H54 (cell line): ENCODE measurements at regions not wholly inside any gene's neighbourhood (a gene's known extent, or its start where the extent isn't known, plus 50 kb on each side); places are given as distances from the start of the nearest gene placed in this dataset.

Source experiments
- DNase-seq: peaks from one replicate; pipeline ENCODE4 v3.0.0; 2011; ENCODE audit warnings: low spot score, mixed read lengths; ENCODE audit not compliant: insufficient read length
- FAIRE-seq: peaks from 3 replicates; lab custom pipeline; 2011; peaks lifted over from hg19 to GRCh38; lab: Jason Lieb, UNC
- POLR2A ChIP-seq: IDR thresholded peaks from 2 replicates; pipeline ENCODE4 v1.6.1; 2011; ENCODE audit warnings: low read depth, mild to moderate bottlenecking, low read length

DNA sequence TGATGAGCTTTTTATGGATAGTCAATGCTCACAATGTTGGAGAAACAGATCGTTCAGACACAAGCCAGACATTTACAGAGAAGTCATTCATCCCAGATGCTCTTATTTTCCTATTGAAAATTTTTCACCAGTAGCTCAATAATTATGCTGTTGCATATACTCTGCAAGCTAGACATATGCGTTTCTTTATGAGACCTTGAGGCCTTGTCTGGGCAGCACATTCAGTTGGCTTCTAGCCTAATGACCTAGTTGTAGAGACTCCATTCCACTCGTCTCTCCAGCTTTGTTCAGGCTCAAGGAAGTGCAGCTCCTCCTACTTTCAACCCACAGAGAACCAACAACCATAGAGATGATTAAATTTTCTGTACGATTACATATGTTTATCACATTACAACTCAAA, 237.7 kb downstream of the MZT1 start:
- TF ChIP-seq POLR2A, result no peak
- FAIRE-seq (no peak), DNase-seq (no peak)

DNA sequence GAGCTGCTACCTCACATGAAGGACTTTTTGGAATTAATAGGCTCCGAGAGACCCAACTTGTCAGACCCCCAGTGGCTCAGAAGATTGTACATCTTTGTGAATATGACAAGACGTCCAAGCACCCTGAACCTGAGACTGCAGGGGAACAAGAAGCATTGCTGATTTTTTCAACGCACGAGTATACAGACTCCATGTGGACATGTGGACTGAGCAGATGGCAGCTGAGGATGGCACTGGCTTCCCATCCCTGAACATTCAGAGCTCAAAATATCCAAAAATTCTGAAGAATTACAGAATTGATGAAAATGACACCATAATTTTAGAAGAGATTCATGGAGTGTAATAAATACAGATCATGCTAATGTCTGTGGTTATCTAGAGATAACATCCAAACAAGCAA, 254.1 kb downstream of the MZT1 start:
- TF ChIP-seq POLR2A, result no peak
- DNase-seq (no peak), FAIRE-seq (no peak)

DNA sequence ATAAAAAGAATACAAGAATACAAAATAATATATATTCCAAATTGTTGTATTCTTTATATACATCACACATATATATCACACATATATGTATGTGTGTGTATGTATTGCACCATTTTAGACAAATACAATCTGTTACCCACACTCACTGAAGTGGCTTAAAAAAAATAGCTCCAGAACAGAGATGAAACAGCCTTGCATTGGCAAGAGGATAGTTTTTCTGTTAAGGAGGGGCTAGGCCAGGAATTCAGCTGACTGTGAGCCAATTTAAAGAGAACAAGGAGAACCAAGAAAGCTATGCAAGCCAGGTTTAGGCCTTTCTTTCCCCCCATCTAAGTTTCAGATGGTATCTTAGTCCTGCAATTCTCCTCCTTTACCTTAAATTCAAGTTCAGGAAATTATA, 257.5 kb downstream of the MZT1 start:
- DNase-seq (no peak), FAIRE-seq (no peak)
- TF ChIP-seq POLR2A, result no peak

GRCh38 chr13:72463561-72463960, 263.9 kb downstream of the MZT1 start:
- no peak for DNase-seq
- no peak for TF ChIP-seq POLR2A
- FAIRE-seq, result no peak

- FAIRE-seq (no peak), DNase-seq (no peak)
- no peak for TF ChIP-seq POLR2A
Observed at GRCh38 chr13:72462726-72463125, 264.7 kb downstream of the MZT1 start.

DNA sequence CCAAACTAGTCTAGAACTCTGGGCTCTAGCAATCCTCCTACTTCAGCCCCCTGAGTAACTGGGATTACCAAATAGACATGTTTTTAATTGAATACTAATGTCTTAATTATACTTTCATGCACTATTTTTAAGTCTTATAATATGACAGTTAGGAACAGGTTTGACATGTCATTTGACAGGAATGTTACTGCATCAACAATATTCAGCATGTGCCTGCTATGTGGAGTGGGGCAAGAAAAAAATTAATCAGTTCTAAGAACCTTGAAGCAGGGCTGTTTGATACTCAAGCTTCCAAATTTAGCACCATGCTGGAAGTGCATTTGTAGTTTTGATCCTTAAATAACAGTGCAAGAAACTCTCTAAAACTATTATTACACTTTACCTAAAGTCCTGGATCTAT, 265.3 kb downstream of the MZT1 start:
- TF ChIP-seq POLR2A, result no peak
- DNase-seq, result no peak

GRCh38 chr13:72458701-72459100, 268.7 kb downstream of the MZT1 start:
- no peak for TF ChIP-seq POLR2A
- FAIRE-seq (peak; percentile 50), DNase-seq (no peak)

More for the DNA sequence above, 265.3 kb downstream of the MZT1 start:
- FAIRE-seq, result no peak

DNA sequence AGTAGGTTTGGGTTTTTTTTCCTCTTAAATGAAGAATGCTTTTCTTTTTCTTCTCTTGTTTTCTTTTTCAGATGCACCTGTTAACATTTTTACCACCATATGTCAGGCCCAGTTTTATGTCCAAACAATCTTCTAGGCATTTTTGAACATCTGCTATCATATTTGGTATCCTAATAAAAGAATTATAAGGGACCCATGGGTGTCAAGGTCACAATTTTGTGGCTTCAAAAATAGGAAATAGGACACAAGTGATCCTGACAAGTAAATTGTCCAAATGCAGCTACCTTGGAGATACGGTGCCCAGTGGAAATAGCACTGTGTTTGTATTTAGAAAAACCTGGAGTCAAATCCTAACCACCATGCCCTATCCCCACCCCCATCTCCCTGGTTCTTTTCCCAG, 270.3 kb downstream of the MZT1 start:
- no peak for DNase-seq
- TF ChIP-seq POLR2A, result no peak
- no peak for FAIRE-seq

DNA sequence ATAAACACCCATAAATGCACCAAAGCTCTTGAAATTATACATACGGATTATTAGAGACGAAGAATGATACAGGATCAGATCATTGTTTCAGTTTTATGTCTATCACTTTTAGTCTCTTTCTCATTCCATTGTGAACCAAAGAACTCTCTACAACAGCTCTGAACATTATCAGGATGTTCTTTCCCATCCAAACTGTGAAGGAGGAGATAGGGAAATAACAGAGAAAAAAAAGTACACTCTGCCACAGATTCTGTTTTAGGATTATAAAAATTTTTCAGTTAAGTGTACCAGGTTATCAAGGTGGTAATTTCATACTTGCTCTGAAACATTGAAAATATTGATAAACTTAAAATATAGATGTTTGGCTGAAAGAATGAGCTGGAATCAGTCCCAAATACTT, 270.9 kb downstream of the MZT1 start:
- TF ChIP-seq POLR2A, result no peak
- DNase-seq (no peak), FAIRE-seq (no peak)

DNA sequence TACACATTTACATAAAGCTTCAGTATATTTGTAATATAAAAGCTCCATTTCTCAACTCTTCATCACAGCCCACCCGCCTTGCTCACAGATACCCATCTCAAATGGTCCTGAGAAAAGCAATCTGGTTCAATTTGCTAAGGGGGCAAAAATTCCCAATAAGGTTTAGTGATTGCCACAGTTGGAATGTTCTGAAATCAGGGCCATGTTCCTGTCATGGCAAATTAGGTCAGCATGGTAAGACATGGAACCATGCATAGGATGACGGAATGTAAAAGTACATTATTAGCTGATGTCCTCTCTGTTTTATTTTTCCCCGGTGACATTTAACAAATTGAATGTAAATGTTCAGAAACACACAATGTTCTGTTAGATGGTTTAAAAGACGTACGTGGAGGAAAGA, 274.3 kb downstream of the MZT1 start:
- DNase-seq (no peak), FAIRE-seq (no peak)
- no peak for TF ChIP-seq POLR2A

DNA sequence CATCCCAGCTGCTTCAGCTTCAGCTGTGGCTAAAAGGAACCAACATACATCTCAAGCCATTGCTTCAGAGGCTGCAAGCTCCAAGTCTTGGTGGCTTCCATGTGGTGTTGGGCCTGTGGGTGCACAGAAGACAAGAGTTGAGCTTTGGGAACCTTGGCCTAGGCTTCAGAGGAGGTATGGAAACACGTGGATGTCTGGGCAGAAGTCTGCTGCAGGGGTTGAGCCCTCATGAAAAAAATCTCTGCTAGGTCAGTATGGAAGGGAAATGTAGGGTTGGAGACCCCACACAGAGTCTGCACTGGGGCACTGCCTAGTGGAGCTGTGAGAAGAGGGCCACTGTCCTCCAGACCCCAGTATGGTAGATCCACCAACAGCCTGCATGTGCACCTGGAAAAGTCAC, 279.3 kb downstream of the MZT1 start:
- no peak for DNase-seq
- TF ChIP-seq POLR2A, result no peak
- no peak for FAIRE-seq

- no peak for FAIRE-seq
- DNase-seq, result no peak
- TF ChIP-seq POLR2A, result no peak
Observed at GRCh38 chr13:72444999-72445398, 282.4 kb downstream of the MZT1 start.

GRCh38 chr13:72437458-72437857, 290.0 kb downstream of the MZT1 start:
- no peak for TF ChIP-seq POLR2A
- DNase-seq (no peak), FAIRE-seq (peak; percentile 86)

GRCh38 chr13:72435251-72435650, 292.2 kb downstream of the MZT1 start:
- DNase-seq, result no peak
- no peak for FAIRE-seq
- no peak for TF ChIP-seq POLR2A

DNA sequence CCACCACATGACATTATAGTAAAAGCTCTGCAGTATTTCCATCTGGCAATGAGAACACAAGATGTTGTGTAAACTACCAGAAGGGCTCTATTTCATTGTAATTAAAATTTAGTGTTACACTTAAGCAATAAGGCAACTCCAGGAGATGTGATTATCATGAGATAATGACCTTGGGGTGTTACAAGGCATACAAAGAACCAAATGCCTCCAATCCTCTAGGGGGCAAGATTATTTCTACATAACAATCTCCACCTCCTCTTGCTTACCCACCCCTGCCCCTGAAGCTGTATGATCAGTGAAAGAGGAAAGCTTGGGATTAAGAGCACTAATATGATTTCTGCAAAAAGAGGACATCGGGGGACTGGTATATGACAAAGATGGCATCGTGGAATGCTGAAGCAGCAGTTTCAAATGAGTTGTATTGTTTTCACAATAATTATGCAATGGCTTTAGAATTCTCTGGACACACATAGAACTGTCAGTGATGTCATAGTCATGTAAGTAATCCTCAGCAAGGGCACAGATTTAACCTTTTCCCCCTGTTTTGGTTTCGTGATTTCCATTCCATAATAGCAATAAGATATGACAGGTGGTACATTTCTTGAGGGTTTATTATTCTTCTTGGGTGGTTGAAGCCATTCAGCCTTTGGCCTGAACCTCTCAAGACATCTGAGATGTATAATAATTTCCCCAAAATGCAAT, 295.3 kb downstream of the MZT1 start:
- DNase-seq (no peak), FAIRE-seq (no peak)
- no peak for TF ChIP-seq POLR2A
